SK-N-MC (cell line): ENCODE measurements at regions not wholly inside any gene's neighbourhood (a gene's known extent, or its start where the extent isn't known, plus 50 kb on each side); places are given as distances from the start of the nearest gene placed in this dataset.

Source experiments
- DNase-seq: peaks from one replicate; pipeline ENCODE4 v3.0.0-alpha.2; 2011; ENCODE audit warnings: low read depth, low spot score
- H3K27ac ChIP-seq: fragments of 200-600 bp; sonication (generic); 2 replicates; pipeline ENCODE4 v1.5.1; 2016; ENCODE audit warnings: mixed run types
- H3K36me3 ChIP-seq: fragments of 200-600 bp; sonication (generic); 2 replicates; pipeline ENCODE4 v1.6.1; 2017; ENCODE audit warnings: antibody characterized with exemption, low read length, mixed read lengths; ENCODE audit not compliant: insufficient read depth
- H3K4me3 ChIP-seq: fragments of 200-600 bp; sonication (generic); 2 replicates; pipeline ENCODE4 v1.5.1; 2016
- H3K9ac ChIP-seq: fragments of 200-600 bp; sonication (generic); 2 replicates; pipeline ENCODE4 v1.8.0; 2017; ENCODE audit warnings: mixed run types, mixed read lengths; ENCODE audit not compliant: insufficient read length
- H3K9me3 ChIP-seq: fragments of 200-600 bp; sonication (generic); 2 replicates; pipeline ENCODE4 v1.6.1; 2017; ENCODE audit warnings: low read depth, mild to moderate bottlenecking, antibody characterized with exemption, low read length, moderate library complexity, mixed read lengths
- EZH2 ChIP-seq: fragments of 200-600 bp; sonication (generic); IDR thresholded peaks from one replicate; pipeline ENCODE4 v1.6.1; 2017; ENCODE audit warnings: antibody characterized with exemption
- FOXP2 ChIP-seq: optimal IDR thresholded peaks from 2 replicates; pipeline ENCODE3; 2011; ENCODE audit warnings: mild to moderate bottlenecking, moderate library complexity; ENCODE audit not compliant: insufficient read depth; ENCODE audit errors: extremely low read length, control extremely low read depth
- POLR2AphosphoS5 ChIP-seq: IDR thresholded peaks from 2 replicates; pipeline ENCODE4 v1.6.1; 2012; ENCODE audit warnings: mild to moderate bottlenecking, low read depth, low read length, borderline replicate concordance

DNA sequence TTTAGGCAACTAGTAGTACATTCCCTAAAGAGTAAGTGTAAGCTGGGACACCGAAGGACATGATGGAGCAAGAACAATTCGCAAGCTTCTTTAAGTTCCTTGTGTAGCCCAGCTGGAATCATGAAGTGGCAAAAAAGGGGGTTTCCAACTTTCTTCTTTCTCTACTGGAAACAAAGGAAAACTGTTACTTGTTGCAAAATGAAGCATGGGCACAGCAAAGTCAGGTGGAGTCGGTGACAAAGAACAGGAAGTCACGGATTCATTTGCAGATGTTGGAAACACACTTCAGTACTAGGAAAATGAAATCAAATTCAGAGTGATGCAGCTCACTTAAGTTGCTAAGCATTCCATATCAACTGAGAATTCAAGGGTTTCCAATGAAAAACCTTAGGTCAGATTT, 706.9 kb upstream of the STXBP6 start:
- DNase-seq, result no peak
- no peak overlapping the region for H3K9ac ChIP-seq

DNA sequence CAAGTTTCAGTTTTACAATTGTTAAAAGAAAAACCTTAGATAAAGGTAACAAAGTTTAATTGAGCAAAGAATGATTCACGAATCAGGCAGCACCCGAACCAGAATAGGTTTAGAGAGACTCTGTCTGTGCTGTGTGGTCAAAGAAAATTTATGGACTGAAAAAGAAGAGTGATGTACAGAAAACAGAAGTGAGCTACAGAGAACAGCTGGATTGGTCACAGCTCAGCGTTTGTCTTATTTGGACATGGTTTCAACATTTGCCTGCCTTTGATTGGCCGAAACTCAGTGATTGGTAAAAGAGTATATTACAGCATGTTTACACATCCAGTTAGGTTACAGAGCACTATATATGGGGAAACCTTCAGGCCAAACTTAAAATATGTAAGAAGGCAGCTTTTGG, 703.2 kb upstream of the STXBP6 start:
- DNase-seq, result no peak
- H3K27ac ChIP-seq, result no peak overlapping the region
- H3K9ac ChIP-seq, result no peak overlapping the region
- H3K9me3 ChIP-seq, result no peaks in the 10 kb centered on the region
- no peaks in the 10 kb centered on the region for H3K36me3 ChIP-seq
- H3K4me3 ChIP-seq, result no peak overlapping the region
- TF ChIP-seq POLR2AphosphoS5 (no peak), EZH2 (no peak), FOXP2 (no peak)

More for the DNA sequence above, 706.9 kb upstream of the STXBP6 start:
- no peak overlapping the region for H3K27ac ChIP-seq
- no peak for TF ChIP-seq POLR2AphosphoS5
- TF ChIP-seq FOXP2, result no peak
- no peak for TF ChIP-seq EZH2
- no peak overlapping the region for H3K4me3 ChIP-seq
- no peaks in the 10 kb centered on the region for H3K9me3 ChIP-seq
- no peaks in the 10 kb centered on the region for H3K36me3 ChIP-seq

DNA sequence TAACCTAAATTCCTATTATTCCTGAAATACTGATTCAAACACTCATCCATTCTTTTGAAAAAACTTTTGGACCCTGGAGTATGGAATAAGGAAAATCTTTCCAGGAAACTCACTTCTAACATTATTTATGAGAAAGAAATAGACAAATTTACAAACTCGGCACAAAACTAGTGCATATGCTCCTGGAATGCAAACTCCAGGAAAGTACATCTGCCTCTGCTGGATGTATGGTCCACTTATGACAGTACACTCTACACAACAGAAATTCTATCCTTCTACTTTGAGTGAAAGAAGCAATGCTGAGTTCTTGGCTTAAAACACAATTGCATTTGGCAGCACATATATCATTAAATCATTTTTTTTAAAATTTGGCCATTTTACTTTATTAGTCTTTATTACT, 700.5 kb upstream of the STXBP6 start:
- no peak for DNase-seq
- H3K9me3 ChIP-seq, result no peaks in the 10 kb centered on the region

More for the DNA sequence above, 700.5 kb upstream of the STXBP6 start:
- H3K27ac ChIP-seq, result no peak overlapping the region
- H3K4me3 ChIP-seq, result no peak overlapping the region
- TF ChIP-seq POLR2AphosphoS5, result no peak
- TF ChIP-seq FOXP2, result no peak
- no peak for TF ChIP-seq EZH2
- no peaks in the 10 kb centered on the region for H3K36me3 ChIP-seq
- no peak overlapping the region for H3K9ac ChIP-seq
